Panc1 (cell line): ENCODE measurements at regions not wholly inside any gene's neighbourhood (a gene's known extent, or its start where the extent isn't known, plus 50 kb on each side); places are given as distances from the start of the nearest gene placed in this dataset.

Source experiments
- ATAC-seq: fragments of 200-7000 bp; cut with Tn5 transposase; 2 replicates; pipeline ENCODE4 v1.9.1; 2020; ENCODE audit warnings: mild to moderate bottlenecking, moderate library complexity
- BruUV-seq: library from RNA; stranded (reverse); fragments of 400-500 nt; replicated peaks from 2 replicates; lab custom pipeline; 2021; lab: Mats Ljungman, UMichigan
- CTCF ChIA-PET: fragments of 300-600 bp; sonication (Branson Sonifier 250); formaldehyde crosslinking; loops from one replicate; lab custom pipeline; 2022; ENCODE audit warnings: antibody characterized with exemption; lab: Charles Lee
- POLR2A ChIA-PET: fragments of 300-600 bp; sonication (Branson Sonifier 250); formaldehyde crosslinking; loops from one replicate; lab custom pipeline; 2022; ENCODE audit warnings: antibody characterized with exemption; lab: Charles Lee
- DNase-seq: peaks from one replicate; pipeline ENCODE4 v3.0.0-alpha.2; 2010; ENCODE audit warnings: low read depth, low spot score
- H3K27ac ChIP-seq: 2 replicates; pipeline ENCODE4 v1.5.1; 2011; ENCODE audit warnings: mild to moderate bottlenecking, low read length, inconsistent platforms
- H3K27me3 ChIP-seq: fragments of 200-500 bp; sonication (Bioruptor generic); 2 replicates; pipeline ENCODE4 v1.6.0; 2014; ENCODE audit warnings: low read length, inconsistent platforms; ENCODE audit not compliant: control insufficient read depth, insufficient read depth
- H3K36me3 ChIP-seq: fragments of 200-500 bp; sonication (Bioruptor generic); 2 replicates; pipeline ENCODE4 v1.5.1; 2014; ENCODE audit warnings: inconsistent platforms, mild to moderate bottlenecking, low read length, moderate library complexity; ENCODE audit not compliant: control insufficient read depth, insufficient read depth
- H3K4me1 ChIP-seq: 2 replicates; pipeline ENCODE4 v1.5.1; 2011; ENCODE audit warnings: inconsistent platforms, mild to moderate bottlenecking, low read length, moderate library complexity; ENCODE audit not compliant: control insufficient read depth, insufficient read depth
- H3K4me3 ChIP-seq, 2 experiments: 2 replicates each; pipeline ENCODE4 v1.5.1; 2011 to 2012; ENCODE audit warnings: low read depth in 2 of 2, low read length in 2 of 2, mild to moderate bottlenecking in 2 of 2, inconsistent platforms in 1 of 2, moderate library complexity in 1 of 2
- H3K9me3 ChIP-seq: fragments of 200-500 bp; sonication (Bioruptor generic); 2 replicates; pipeline ENCODE4 v1.5.1; 2014; ENCODE audit warnings: low read depth, mild to moderate bottlenecking, inconsistent platforms, low read length, moderate library complexity; ENCODE audit not compliant: control insufficient read depth, insufficient read depth
- POLR2AphosphoS5 ChIP-seq: IDR thresholded peaks from 2 replicates; pipeline ENCODE4 v1.6.1; 2012; ENCODE audit warnings: mild to moderate bottlenecking, low read depth, low read length, moderate library complexity
- REST ChIP-seq, 2 experiments: IDR thresholded peaks; 2 replicates each; pipeline ENCODE4 v1.6.1; 2011 to 2012; ENCODE audit warnings: low read depth in 2 of 2, control low read depth in 1 of 2, low read length in 1 of 2, mild to moderate bottlenecking in 1 of 2, moderate library complexity in 1 of 2; ENCODE audit not compliant: insufficient read depth in 1 of 2
- SIN3A ChIP-seq: IDR thresholded peaks from 2 replicates; pipeline ENCODE4 v1.6.1; 2012; ENCODE audit warnings: low read depth, mild to moderate bottlenecking, low read length, moderate library complexity, borderline replicate concordance; ENCODE audit not compliant: insufficient read depth
- TCF7L2 ChIP-seq: IDR thresholded peaks from 2 replicates; pipeline ENCODE4 v1.6.1; 2011; ENCODE audit warnings: mild to moderate bottlenecking, low read depth, low read length, inconsistent platforms
- in situ Hi-C: cut with HindIII; loops from 2 replicates; pipeline ENCODE4 v1.10.0; 2016; ENCODE audit warnings: low sequenced_read_pairs, low pct_unique_long_range_greater_than_20kb
- intact Hi-C: fragments of 100-400 bp; cut with micrococcal nuclease; formaldehyde crosslinking; loops from one replicate; pipeline ENCODE4 v1.10.0; 2022; ENCODE audit not compliant: unreplicated experiment
- TF ChIP-seq, protein P1 (sequence below): fragments of 450-650 bp; IDR thresholded peaks from 2 replicates; pipeline ENCODE4 v1.5.1; 2017; ENCODE audit warnings: mild to moderate bottlenecking

DNA sequence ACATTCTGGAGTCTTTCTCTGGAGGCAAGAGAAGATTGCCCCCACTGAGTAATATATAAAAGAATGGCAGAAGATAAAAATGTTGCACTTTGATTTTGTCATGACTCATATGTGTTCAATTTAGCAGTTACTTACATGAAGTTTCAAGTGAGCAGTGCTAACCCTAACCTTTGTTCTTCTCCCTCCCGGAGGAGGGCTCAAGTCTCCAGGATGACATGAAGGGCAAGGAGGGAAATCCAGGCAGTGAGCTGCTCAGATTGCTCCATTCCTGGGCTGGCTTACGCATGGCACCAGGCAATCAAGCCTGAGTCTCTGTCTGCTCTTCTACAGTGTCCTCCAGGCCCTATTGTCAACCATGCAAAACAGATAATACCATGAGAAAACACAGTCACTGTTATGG, 322.3 kb downstream of the DUSP6 start:
- POLR2A ChIA-PET = no interaction called here
- DNase-seq (no peak), ATAC-seq (no peak)
- Histone ChIP-seq H3K36me3 (no peaks in the 10 kb centered on the region), H3K9me3 (no peaks in the 10 kb centered on the region), H3K27me3 (no peaks in the 10 kb centered on the region), H3K4me1 (no peaks in the 10 kb centered on the region), H3K27ac (no peak overlapping the region), H3K4me3 (no peak overlapping the region)
- BruUV-seq = no TSS peak
- in situ Hi-C loops = no loop called here
- intact Hi-C loops = no loop called here
- CTCF ChIA-PET = no interaction called here
- no peak for TF ChIP-seq TCF7L2
- TF ChIP-seq, protein P1, sequence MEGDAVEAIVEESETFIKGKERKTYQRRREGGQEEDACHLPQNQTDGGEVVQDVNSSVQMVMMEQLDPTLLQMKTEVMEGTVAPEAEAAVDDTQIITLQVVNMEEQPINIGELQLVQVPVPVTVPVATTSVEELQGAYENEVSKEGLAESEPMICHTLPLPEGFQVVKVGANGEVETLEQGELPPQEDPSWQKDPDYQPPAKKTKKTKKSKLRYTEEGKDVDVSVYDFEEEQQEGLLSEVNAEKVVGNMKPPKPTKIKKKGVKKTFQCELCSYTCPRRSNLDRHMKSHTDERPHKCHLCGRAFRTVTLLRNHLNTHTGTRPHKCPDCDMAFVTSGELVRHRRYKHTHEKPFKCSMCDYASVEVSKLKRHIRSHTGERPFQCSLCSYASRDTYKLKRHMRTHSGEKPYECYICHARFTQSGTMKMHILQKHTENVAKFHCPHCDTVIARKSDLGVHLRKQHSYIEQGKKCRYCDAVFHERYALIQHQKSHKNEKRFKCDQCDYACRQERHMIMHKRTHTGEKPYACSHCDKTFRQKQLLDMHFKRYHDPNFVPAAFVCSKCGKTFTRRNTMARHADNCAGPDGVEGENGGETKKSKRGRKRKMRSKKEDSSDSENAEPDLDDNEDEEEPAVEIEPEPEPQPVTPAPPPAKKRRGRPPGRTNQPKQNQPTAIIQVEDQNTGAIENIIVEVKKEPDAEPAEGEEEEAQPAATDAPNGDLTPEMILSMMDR = no peak
- TF ChIP-seq REST (IDR thresholded peaks at IDR 0.05; ENCODE audit: insufficient read depth in 1 of 2, low read depth in 2 of 2, low read length in 1 of 2) = no peak
- no peak for TF ChIP-seq POLR2AphosphoS5
- no peak for TF ChIP-seq SIN3A

DNA sequence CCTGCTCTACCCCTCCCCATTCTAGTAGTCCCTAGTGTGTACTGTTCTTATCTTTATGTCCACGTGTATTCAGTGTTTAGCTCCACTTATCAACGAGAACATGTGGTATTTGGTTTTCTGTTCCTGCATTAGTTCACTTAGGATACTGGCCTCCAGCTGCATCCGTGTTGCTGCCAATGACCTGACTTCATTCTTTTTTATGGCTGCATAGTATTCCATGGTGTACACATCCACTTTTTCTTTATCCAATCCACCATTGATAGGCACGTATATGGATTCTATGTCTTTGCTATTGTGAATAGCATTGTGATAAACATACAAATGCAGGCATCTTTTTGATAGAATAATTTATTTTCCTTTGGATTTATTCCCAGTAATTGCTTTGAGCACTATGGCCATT, 327.7 kb downstream of the DUSP6 start:
- no peaks in the 10 kb centered on the region; the same call in 1 of the 2 replicates for H3K27me3 ChIP-seq
- no peak overlapping the region for H3K4me3 ChIP-seq
- no peak for TF ChIP-seq TCF7L2
- TF ChIP-seq POLR2AphosphoS5 = no peak
- TF ChIP-seq REST (IDR thresholded peaks at IDR 0.05; ENCODE audit: insufficient read depth in 1 of 2, low read depth in 2 of 2, low read length in 1 of 2) = no peak
- TF ChIP-seq, protein P1 = no peak
- no peak for TF ChIP-seq SIN3A
- BruUV-seq = no TSS peak
- H3K4me1 ChIP-seq = no peaks in the 10 kb centered on the region
- no peak overlapping the region for H3K27ac ChIP-seq
- H3K36me3 ChIP-seq = no peaks in the 10 kb centered on the region
- in situ Hi-C loops = no loop called here
- ATAC-seq = no peak
- POLR2A ChIA-PET = no interaction called here
- no peaks in the 10 kb centered on the region for H3K9me3 ChIP-seq
- intact Hi-C loops = no loop called here
- CTCF ChIA-PET = no interaction called here
- DNase-seq = no peak
